A673 (cell line): ENCODE measurements at regions not wholly inside any gene's neighbourhood (a gene's known extent, or its start where the extent isn't known, plus 50 kb on each side); places are given as distances from the start of the nearest gene placed in this dataset.

Experiments
- BruUV-seq: library from RNA; stranded (reverse); fragments of 400-500 nt; replicated peaks from 2 replicates; lab custom pipeline; 2021; lab: Mats Ljungman, UMichigan
- CTCF ChIA-PET: fragments of 300-600 bp; sonication (Branson Sonifier 250); formaldehyde crosslinking; loops from one replicate; lab custom pipeline; 2022; ENCODE audit warnings: antibody characterized with exemption; lab: Charles Lee
- POLR2A ChIA-PET: fragments of 300-600 bp; sonication (Branson Sonifier 250); formaldehyde crosslinking; loops from one replicate; lab custom pipeline; 2022; ENCODE audit warnings: antibody characterized with exemption; ENCODE audit not compliant: low non-redundant PET; lab: Charles Lee
- DNase-seq: peaks from one replicate; pipeline ENCODE4 v3.0.0-alpha.2; 2015; ENCODE audit warnings: low spot score
- H3K27ac ChIP-seq: fragments of 200-600 bp; sonication (generic); 2 replicates; pipeline ENCODE4 v1.5.1; 2016; ENCODE audit warnings: mixed run types, low read depth, mild to moderate bottlenecking, mixed read lengths, antibody characterized with exemption, low read length; ENCODE audit not compliant: poor library complexity, severe bottlenecking
- H3K27me3 ChIP-seq: fragments of 200-600 bp; sonication (generic); replicated peaks from 2 replicates; pipeline ENCODE4 v1.6.1; 2017; ENCODE audit warnings: mixed run types, low read depth, mild to moderate bottlenecking, mixed read lengths, antibody characterized with exemption, low read length; ENCODE audit not compliant: insufficient read depth, poor library complexity
- H3K36me3 ChIP-seq: fragments of 200-600 bp; sonication (generic); 2 replicates; pipeline ENCODE4 v1.6.1; 2016; ENCODE audit warnings: mixed run types, mild to moderate bottlenecking, mixed read lengths, antibody characterized with exemption, low read length; ENCODE audit not compliant: insufficient read depth, poor library complexity, severe bottlenecking
- H3K4me1 ChIP-seq: fragments of 200-600 bp; sonication (generic); 2 replicates; pipeline ENCODE4 v1.6.1; 2017; ENCODE audit warnings: mixed run types, mild to moderate bottlenecking, mixed read lengths, antibody characterized with exemption, low read length; ENCODE audit not compliant: insufficient read depth, poor library complexity, severe bottlenecking
- H3K4me3 ChIP-seq: fragments of 200-600 bp; sonication (generic); 2 replicates; pipeline ENCODE4 v1.5.1; 2016; ENCODE audit warnings: low read depth, mixed run types, mild to moderate bottlenecking, mixed read lengths, low read length; ENCODE audit not compliant: poor library complexity, severe bottlenecking
- H3K9me3 ChIP-seq: fragments of 200-600 bp; sonication (generic); 2 replicates; pipeline ENCODE4 v1.6.1; 2016; ENCODE audit warnings: mixed run types, low read depth, mild to moderate bottlenecking, mixed read lengths, antibody characterized with exemption, low read length; ENCODE audit not compliant: poor library complexity, severe bottlenecking
- CTCF ChIP-seq: fragments of 300-800, 200-600 bp; sonication (generic); conservative IDR thresholded peaks from 2 replicates; pipeline ENCODE4 v1.5.1; 2017; ENCODE audit warnings: low read depth, mild to moderate bottlenecking, antibody characterized with exemption, low read length, moderate library complexity, mixed read lengths
- EZH2 ChIP-seq: fragments of 200-600 bp; sonication (generic); IDR thresholded peaks from 2 replicates; pipeline ENCODE4 v1.6.1; 2017; ENCODE audit warnings: borderline replicate concordance, low read depth, mild to moderate bottlenecking, mixed read lengths, antibody characterized with exemption, low read length; ENCODE audit not compliant: poor library complexity, severe bottlenecking
- intact Hi-C: fragments of 100-400 bp; cut with micrococcal nuclease; formaldehyde crosslinking; loops from one replicate; pipeline ENCODE4 v1.10.0; 2022; ENCODE audit not compliant: unreplicated experiment

GRCh38 chr1:177431123-177431522 is 260.4 kb downstream of the BRINP2 start:
- POLR2A ChIA-PET = no interaction called here
- CTCF ChIA-PET = no interaction called here
- Histone ChIP-seq H3K27me3 (no peaks in the 10 kb centered on the region), H3K36me3 (no peaks in the 10 kb centered on the region), H3K4me3 (no peak overlapping the region), H3K9me3 (no peaks in the 10 kb centered on the region), H3K4me1 (peaks cover 19% of the 10 kb centered on the region), H3K27ac (no peak overlapping the region)
- BruUV-seq = no TSS peak
- intact Hi-C loops = no loop called here
- no peak for DNase-seq
- TF ChIP-seq CTCF (no peak), EZH2 (no peak)

GRCh38 chr1:177429234-177429633 is 258.5 kb downstream of the BRINP2 start:
- no peaks in the 10 kb centered on the region for H3K36me3 ChIP-seq
- ChIA-PET CTCF (interaction anchor here (0.7 kb wide), 1 partner anchor 132 kb away, joined by 3 read pairs; no protein-coding TSS in a partner anchor), POLR2A (no interaction called here)
- no peaks in the 10 kb centered on the region for H3K9me3 ChIP-seq
- H3K27ac ChIP-seq = no peak overlapping the region
- intact Hi-C loops = loop anchor here (5.0 to 10.0 kb wide), 2 partner anchors 486 to 532 kb away; no protein-coding TSS in a partner anchor
- no peak for DNase-seq
- BruUV-seq = no TSS peak
- peak; percentile 30; the same call in 1 of the 2 replicates for TF ChIP-seq CTCF
- no peak for TF ChIP-seq EZH2
- no peak overlapping the region for H3K4me3 ChIP-seq
- no peaks in the 10 kb centered on the region for H3K27me3 ChIP-seq
- peaks cover 19% of the 10 kb centered on the region for H3K4me1 ChIP-seq

GRCh38 chr1:177427811-177428210 is 257.1 kb downstream of the BRINP2 start:
- ChIA-PET CTCF (no interaction called here), POLR2A (no interaction called here)
- intact Hi-C loops = loop anchor here (5.0 to 10.0 kb wide), 2 partner anchors 487 to 531 kb away; no protein-coding TSS in a partner anchor
- no peak overlapping the region for H3K27ac ChIP-seq
- H3K9me3 ChIP-seq = no peaks in the 10 kb centered on the region
- H3K4me1 ChIP-seq = peaks cover 19% of the 10 kb centered on the region
- no TSS peak for BruUV-seq
- DNase-seq = no peak
- TF ChIP-seq CTCF (no peak; the same call in 1 of the 2 replicates), EZH2 (no peak)
- H3K27me3 ChIP-seq = no peaks in the 10 kb centered on the region
- H3K36me3 ChIP-seq = no peaks in the 10 kb centered on the region
- no peak overlapping the region for H3K4me3 ChIP-seq
